HG03103 (cell line): ENCODE measurements at regions not wholly inside any gene's neighbourhood (a gene's known extent, or its start where the extent isn't known, plus 50 kb on each side); places are given as distances from the start of the nearest gene placed in this dataset.
"Not testable (repeated sequence)": the region's sequence is repeated elsewhere in the genome, so short reads cannot be mapped to it uniquely, and the experiment has no call there.

Experiments used
- ATAC-seq: cut with Tn5 transposase; IDR thresholded peaks from one replicate; pipeline ENCODE4 v1.9.1; 2021; ENCODE audit warnings: low read depth; ENCODE audit not compliant: unreplicated experiment

- no peak for ATAC-seq
These were observed 270.6 kb downstream of the PCDH20 start for GRCh38 chr13:61144834-61145593.

GRCh38 chr13:61144301-61144700, 271.3 kb downstream of the PCDH20 start:
- no peak for ATAC-seq

DNA sequence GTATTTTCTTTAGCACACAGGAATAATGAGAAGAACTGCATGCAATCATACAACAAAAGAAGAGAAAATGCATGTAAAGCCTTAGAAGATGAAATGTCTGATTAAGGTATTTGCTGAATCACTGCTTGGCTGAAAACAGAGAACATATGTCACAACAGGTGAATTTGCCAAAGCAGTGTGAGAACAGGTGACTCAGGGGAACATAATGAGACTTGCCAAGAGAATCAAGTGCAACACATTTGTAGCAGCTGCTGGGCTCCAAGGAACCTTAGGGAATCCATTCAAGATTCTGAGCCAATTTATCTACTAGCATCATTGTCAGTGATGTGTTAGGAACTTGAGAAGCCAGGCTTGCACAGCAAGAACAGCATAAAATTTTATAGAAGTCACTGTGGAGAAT, 273.1 kb downstream of the PCDH20 start:
- no peak for ATAC-seq

DNA sequence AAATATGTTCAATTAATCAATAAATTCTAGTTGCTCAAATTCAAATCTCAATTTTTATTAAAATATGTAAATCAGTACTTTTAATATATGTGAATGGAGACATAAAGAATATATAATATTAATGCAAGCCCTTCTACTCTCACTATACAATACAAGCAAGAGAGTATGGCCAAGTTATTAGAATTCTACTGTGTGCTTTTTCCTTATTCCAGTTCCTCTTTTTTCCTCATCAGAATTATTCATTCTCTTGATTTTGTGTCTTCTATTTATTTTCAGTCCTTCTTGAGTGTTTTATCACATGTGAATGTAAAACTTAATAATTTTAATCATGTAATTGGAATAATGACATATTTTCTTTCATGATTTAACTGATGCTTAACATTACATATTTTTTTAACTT, 276.8 kb downstream of the PCDH20 start:
- ATAC-seq: no peak

DNA sequence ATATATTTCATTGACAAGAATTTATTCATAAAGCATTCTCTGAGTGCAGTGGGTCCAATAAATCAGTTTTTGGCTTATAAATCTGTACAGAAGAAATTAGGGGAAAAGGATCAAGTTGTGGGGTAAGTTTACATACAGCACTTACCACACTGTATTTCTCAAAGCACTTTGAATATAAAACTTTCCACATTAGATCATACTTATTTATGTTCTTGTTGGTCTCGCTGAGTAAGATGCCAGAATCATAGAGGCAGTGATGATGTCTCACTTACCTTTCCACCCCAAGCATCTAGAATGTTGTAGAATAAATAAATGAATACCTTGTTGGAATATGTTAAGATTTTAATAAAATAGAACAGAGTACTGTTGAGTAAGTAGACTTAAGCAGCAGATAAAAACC, 279.1 kb downstream of the PCDH20 start:
- no peak for ATAC-seq

DNA sequence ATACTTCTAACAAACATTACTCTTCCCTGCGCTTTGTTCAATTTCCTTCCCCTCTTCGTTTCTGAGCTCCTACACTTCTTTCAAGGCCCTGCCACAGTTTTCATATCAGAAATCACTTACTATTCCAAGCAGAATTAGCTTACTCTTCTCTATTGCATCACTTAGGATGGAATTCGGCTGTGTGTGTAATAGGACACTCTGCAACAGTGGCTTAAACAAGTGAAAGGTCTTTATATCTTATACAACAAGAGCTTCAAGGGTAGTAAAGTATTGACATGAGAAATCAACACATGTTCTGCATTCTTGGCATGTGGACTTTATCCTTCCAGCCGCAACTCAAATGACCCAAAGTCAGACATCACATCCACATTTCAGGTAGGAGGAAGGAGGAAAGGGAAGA, 279.6 kb downstream of the PCDH20 start:
- ATAC-seq: no peak

GRCh38 chr13:61135583-61135982, 280.1 kb downstream of the PCDH20 start:
- ATAC-seq: no peak

DNA sequence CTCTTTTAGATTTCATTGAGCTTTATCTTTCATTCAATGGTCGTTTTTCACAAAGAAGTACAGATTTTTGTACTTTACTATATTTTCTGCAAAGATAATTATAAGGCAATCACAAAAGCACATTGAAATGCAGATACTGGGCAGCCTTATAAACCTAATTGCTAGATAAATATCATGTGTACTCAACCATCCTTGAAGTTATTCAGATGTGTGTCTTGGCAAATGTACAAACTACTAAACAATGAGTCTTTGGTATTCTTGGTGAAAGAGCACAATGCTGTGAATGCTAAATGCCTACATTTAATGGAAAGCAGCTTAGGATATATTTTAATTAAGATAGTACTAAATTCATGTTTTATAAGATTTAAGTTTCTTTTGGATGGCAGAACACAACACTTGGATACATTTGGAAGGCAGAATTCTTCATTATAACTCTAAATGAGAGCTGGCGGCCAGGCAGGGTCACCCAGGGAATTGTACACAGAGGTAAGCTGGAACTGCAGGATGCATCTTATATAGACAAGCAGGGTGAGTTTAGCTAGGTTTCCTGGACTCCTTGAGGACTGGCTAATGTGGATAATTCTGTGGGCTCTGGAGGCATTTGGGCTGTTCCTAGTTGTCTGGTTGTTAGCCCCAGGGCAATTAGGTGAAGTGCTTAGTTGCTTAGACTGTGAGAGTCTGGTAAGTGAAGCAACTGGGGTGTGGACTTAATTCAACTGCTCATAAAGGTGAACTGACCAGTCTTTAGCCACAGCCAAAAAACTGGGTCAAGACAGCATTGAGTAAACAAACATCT, 286.6 kb downstream of the PCDH20 start:
- no peak for ATAC-seq

DNA sequence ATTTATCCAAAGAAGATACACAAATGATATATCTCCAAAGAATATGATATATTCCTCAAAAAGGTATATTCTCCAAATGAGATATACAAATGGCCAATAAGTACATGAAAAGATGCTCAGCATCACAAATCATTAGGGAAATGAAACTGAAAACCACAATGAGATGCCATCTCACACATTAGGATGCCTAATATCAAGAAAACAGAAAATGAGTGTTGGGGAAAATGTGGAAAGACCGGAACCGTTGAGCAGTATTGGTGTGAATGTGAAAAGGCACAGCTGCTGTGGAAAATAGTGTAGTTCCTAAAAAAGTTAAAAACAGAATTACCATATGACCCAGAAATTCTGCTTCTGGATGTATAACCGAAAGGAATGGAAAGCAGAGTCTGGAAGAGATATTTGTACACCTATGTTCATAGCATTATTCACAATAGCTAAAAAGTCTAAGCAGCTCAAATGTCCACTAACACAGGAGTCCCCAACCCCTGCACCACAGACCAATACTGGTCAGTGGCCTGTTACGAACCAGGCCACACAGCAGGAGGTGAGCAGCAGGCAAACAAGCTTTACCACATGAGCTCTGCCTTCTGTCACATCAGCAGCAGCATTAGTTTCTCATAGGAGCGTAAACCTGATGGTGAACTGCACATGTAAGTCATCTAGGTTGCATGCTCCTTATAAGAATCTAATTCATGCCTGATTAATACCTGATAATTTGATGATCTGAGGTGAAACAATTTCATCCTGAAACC, 291.9 kb downstream of the PCDH20 start:
- no peak for ATAC-seq

GRCh38 chr13:61113140-61113658, 302.4 kb downstream of the PCDH20 start:
- no peak for ATAC-seq

- no peak for ATAC-seq
These were observed 304.1 kb downstream of the PCDH20 start for GRCh38 chr13:61111529-61111928.

DNA sequence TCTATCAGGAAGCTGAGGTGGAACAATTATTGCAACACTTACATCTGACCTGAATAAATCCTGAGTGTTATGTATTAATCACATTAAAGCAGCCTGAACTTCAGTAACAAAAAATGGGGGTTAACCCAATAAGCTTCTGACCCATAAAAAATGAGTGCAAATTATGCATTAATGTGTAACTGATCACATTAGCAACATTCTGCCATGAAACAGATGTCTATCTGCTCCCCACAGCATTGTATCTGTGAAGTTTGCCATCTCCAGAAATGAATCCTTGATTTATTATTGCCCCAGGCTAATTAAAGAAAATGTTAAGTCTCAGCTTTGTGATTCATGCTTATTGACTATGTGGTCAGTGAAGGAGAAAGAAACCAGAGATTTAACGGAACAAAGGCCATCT, 304.9 kb downstream of the PCDH20 start:
- no peak for ATAC-seq

- ATAC-seq: no peak
These were observed 305.9 kb downstream of the PCDH20 start for GRCh38 chr13:61109741-61110140.

DNA sequence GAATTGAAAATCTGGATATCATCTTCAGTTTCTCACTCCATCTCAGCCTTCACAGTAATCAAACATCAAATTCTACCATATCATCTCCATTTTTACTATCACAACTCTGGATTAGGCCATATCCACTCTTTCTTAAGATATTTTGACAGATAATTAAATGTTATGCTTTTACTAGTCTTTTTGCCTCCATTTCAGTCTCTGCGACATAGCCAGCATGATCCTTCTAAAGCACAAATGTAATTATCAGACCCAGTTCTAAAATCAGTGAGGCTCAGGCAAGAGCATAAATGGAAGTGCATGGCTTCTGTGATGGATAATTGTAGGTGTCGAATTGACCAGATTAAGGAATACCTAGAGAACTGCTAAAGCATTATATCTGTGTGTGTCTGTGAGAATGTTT, 307.7 kb downstream of the PCDH20 start:
- no peak for ATAC-seq

GRCh38 chr13:61095885-61096284, 319.8 kb downstream of the PCDH20 start:
- no peak for ATAC-seq

GRCh38 chr13:61094865-61095264, 320.8 kb downstream of the PCDH20 start:
- ATAC-seq: no peak

- ATAC-seq: not testable (repeated sequence)
These were observed 325.8 kb downstream of the PCDH20 start for GRCh38 chr13:61089894-61090293.

DNA sequence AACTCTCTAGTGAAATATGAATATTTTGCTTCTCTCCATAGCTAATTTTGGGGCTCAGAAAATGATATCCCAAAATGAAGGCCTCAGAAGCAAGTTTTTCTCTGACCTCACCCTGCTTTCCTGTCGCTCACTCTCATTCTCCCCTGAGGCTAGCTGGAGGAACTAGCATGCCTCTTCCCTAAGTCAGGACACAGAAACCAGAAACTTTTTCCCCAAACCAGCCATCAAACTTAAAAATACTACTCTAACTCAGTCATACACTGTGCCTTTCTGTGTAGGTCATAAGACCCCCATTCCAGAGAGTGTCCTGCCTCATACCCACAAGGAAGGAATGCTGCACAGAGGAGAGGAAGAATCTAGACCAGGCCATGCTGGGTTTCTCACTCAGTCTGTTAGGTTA, 329.6 kb downstream of the PCDH20 start:
- ATAC-seq: no peak

GRCh38 chr13:61084988-61085387, 330.7 kb downstream of the PCDH20 start:
- ATAC-seq: no peak

GRCh38 chr13:61078976-61079770, 336.5 kb downstream of the PCDH20 start:
- ATAC-seq: no peak
